SU-DHL-6 (cell line): ENCODE measurements at regions not wholly inside any gene's neighbourhood (a gene's known extent, or its start where the extent isn't known, plus 50 kb on each side); places are given as distances from the start of the nearest gene placed in this dataset.

Experiments used
- H2AFZ ChIP-seq: fragments of 200-600 bp; sonication (generic); 2 replicates; pipeline ENCODE4 v1.6.1; 2014; ENCODE audit warnings: low read depth, mild to moderate bottlenecking, moderate library complexity, mixed read lengths, antibody characterized with exemption, low read length; ENCODE audit not compliant: severe bottlenecking
- H3F3A ChIP-seq: fragments of 200-600 bp; shearing (Covaris generic); 2 replicates; pipeline ENCODE4 v1.6.0; 2016; ENCODE audit warnings: antibody characterized with exemption, mild to moderate bottlenecking; ENCODE audit not compliant: insufficient read depth
- H3K27ac ChIP-seq: fragments of 200-600 bp; sonication (generic); 2 replicates; pipeline ENCODE4 v1.5.1; 2016; ENCODE audit warnings: low read depth, mild to moderate bottlenecking, low read length, moderate library complexity, mixed read lengths
- H3K27me3 ChIP-seq: fragments of 200-600 bp; sonication (generic), shearing (Covaris generic); 2 replicates; pipeline ENCODE4 v1.6.0; 2014; ENCODE audit warnings: mild to moderate bottlenecking, low read length
- H3K36me3 ChIP-seq: fragments of 200-600 bp; sonication (generic); 2 replicates; pipeline ENCODE4 v1.6.1; 2014; ENCODE audit warnings: mild to moderate bottlenecking, low read length, mixed read lengths
- H3K4me2 ChIP-seq: fragments of 300-600, 200-600 bp; shearing (Covaris generic), sonication (generic); 2 replicates; pipeline ENCODE4 v1.6.0; 2014; ENCODE audit warnings: low read length, low read depth, mild to moderate bottlenecking; ENCODE audit not compliant: poor library complexity, severe bottlenecking
- H3K4me3 ChIP-seq: fragments of 200-600 bp; sonication (generic); 2 replicates; pipeline ENCODE4 v1.5.1; 2014; ENCODE audit warnings: antibody characterized with exemption, low read length, mild to moderate bottlenecking, mixed read lengths; ENCODE audit not compliant: insufficient read depth, poor library complexity, severe bottlenecking
- H3K79me2 ChIP-seq: fragments of 200-600 bp; sonication (generic); 2 replicates; pipeline ENCODE4 v1.6.1; 2014; ENCODE audit warnings: mild to moderate bottlenecking, low read length, moderate library complexity; ENCODE audit not compliant: insufficient read depth
- H3K9ac ChIP-seq: fragments of 200-600 bp; sonication (generic); 2 replicates; pipeline ENCODE4 v1.7.0; 2014; ENCODE audit warnings: mild to moderate bottlenecking, low read length
- H3K9me2 ChIP-seq: fragments of 200-600 bp; sonication (generic); replicated peaks from 2 replicates; pipeline ENCODE4 v1.6.1; 2014; ENCODE audit warnings: low read length; ENCODE audit not compliant: insufficient read depth
- H3K9me3 ChIP-seq: fragments of 200-600 bp; sonication (generic); 2 replicates; pipeline ENCODE4 v1.6.1; 2014; ENCODE audit warnings: low read length, mixed read lengths; ENCODE audit not compliant: insufficient read depth
- H4K20me1 ChIP-seq: fragments of 200-600 bp; sonication (generic); 2 replicates; pipeline ENCODE4 v1.6.1; 2014; ENCODE audit warnings: low read depth, mild to moderate bottlenecking, antibody characterized with exemption, low read length, moderate library complexity, mixed read lengths
- EZH2phosphoT487 ChIP-seq: fragments of 200-600 bp; sonication (generic), shearing (Covaris generic); conservative IDR thresholded peaks from 2 replicates; pipeline ENCODE4 v1.6.1; 2018; ENCODE audit warnings: mild to moderate bottlenecking, antibody characterized with exemption, low read length, moderate library complexity, mixed read lengths
- TF ChIP-seq, protein P1 (sequence below): fragments of 200-600 bp; sonication (generic); IDR thresholded peaks from one replicate; pipeline ENCODE4 v1.5.1; 2017; ENCODE audit warnings: antibody characterized with exemption, mild to moderate bottlenecking, low read length, moderate library complexity; ENCODE audit not compliant: insufficient read depth, poor library complexity, severe bottlenecking

DNA sequence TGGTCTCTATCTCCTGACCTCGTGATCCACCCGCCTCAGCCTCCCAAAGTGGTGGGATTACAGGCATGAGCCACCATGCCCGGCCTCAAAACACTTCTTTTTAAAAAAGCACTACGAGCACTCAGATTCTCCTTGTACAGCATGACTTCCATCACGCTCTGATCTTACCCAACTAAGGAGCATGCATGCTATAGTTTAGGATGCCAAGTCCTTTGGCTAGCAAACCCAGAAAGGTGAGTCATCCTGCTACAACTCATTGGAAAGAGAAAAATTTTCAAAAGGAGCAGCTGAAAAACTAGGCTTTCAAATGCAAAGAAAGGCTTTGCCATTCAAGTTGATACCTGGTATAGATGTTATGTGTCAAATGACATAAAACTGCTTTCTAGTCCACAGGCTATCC is 70.3 kb upstream of the PRICKLE2 start:
- no peak overlapping the region for H3K4me3 ChIP-seq
- no peak overlapping the region for H2AFZ ChIP-seq
- no peaks in the 10 kb centered on the region for H4K20me1 ChIP-seq
- no peaks in the 10 kb centered on the region for H3F3A ChIP-seq
- no peaks in the 10 kb centered on the region for H3K36me3 ChIP-seq
- no peak for TF ChIP-seq EZH2phosphoT487
- TF ChIP-seq, protein P1, sequence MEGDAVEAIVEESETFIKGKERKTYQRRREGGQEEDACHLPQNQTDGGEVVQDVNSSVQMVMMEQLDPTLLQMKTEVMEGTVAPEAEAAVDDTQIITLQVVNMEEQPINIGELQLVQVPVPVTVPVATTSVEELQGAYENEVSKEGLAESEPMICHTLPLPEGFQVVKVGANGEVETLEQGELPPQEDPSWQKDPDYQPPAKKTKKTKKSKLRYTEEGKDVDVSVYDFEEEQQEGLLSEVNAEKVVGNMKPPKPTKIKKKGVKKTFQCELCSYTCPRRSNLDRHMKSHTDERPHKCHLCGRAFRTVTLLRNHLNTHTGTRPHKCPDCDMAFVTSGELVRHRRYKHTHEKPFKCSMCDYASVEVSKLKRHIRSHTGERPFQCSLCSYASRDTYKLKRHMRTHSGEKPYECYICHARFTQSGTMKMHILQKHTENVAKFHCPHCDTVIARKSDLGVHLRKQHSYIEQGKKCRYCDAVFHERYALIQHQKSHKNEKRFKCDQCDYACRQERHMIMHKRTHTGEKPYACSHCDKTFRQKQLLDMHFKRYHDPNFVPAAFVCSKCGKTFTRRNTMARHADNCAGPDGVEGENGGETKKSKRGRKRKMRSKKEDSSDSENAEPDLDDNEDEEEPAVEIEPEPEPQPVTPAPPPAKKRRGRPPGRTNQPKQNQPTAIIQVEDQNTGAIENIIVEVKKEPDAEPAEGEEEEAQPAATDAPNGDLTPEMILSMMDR = no peak
- no peak overlapping the region for H3K27ac ChIP-seq
- no peak overlapping the region for H3K9ac ChIP-seq
- no peaks in the 10 kb centered on the region for H3K9me3 ChIP-seq
- H3K9me2 ChIP-seq = no peaks in the 10 kb centered on the region
- no peak overlapping the region for H3K4me2 ChIP-seq
- H3K79me2 ChIP-seq = no peaks in the 10 kb centered on the region
- H3K27me3 ChIP-seq = no peaks in the 10 kb centered on the region

DNA sequence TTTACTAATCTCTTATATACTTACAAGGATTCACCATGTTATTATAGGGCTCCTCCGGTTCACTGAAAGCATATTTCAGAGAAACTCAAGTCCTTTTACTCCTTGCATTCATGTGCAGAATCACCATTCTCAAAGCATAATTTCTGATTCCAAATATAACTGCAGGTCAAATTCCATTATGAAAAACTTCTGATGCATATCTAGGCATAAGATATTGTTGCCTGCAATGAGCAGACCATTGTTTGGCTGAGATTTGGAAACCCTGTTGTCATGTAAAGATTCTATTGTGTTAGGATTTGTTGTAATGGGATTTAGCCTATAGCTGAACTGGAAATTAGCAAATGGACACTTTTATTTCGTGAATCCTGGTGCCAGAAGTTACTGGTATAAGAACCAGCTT is 69.5 kb upstream of the PRICKLE2 start:
- H3K9me2 ChIP-seq = no peaks in the 10 kb centered on the region
- no peaks in the 10 kb centered on the region for H3F3A ChIP-seq
- no peaks in the 10 kb centered on the region for H3K27me3 ChIP-seq
- H3K36me3 ChIP-seq = no peaks in the 10 kb centered on the region
- no peaks in the 10 kb centered on the region for H4K20me1 ChIP-seq
- no peak for TF ChIP-seq EZH2phosphoT487
- TF ChIP-seq, protein P1 = no peak
- no peak overlapping the region for H3K9ac ChIP-seq
- no peak overlapping the region for H2AFZ ChIP-seq
- H3K9me3 ChIP-seq = no peaks in the 10 kb centered on the region
- no peak overlapping the region for H3K4me3 ChIP-seq
- H3K27ac ChIP-seq = no peak overlapping the region
- H3K79me2 ChIP-seq = no peaks in the 10 kb centered on the region
- H3K4me2 ChIP-seq = no peak overlapping the region

DNA sequence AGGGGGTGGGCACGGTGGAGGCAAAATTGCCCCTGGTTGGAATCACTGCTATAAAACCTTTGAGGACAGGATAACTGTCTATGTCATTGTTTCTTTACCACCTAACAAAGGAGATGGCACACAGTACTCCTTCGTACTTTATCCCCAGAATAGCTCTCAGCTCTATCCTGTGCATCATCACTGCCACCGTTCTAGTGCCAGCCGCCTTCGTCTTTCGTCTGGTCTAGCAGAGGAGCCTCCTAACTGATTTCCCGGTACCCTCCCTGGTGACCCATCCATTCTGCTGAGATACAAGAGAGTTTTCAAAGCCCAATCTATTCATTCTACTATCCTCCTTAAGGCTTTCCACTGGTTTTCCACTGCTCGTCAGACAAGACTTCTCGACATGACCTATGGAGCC is 67.9 kb upstream of the PRICKLE2 start:
- no peak overlapping the region for H3K4me2 ChIP-seq
- no peak overlapping the region for H2AFZ ChIP-seq
- H3K4me3 ChIP-seq = no peak overlapping the region
- H3K9me2 ChIP-seq = no peaks in the 10 kb centered on the region
- no peaks in the 10 kb centered on the region for H3F3A ChIP-seq
- H3K79me2 ChIP-seq = no peaks in the 10 kb centered on the region
- no peak overlapping the region for H3K9ac ChIP-seq
- TF ChIP-seq, protein P1 = no peak
- no peak for TF ChIP-seq EZH2phosphoT487
- H3K9me3 ChIP-seq = no peaks in the 10 kb centered on the region
- H3K27ac ChIP-seq = no peak overlapping the region
- H3K27me3 ChIP-seq = no peaks in the 10 kb centered on the region
- H3K36me3 ChIP-seq = no peaks in the 10 kb centered on the region
- no peaks in the 10 kb centered on the region for H4K20me1 ChIP-seq

DNA sequence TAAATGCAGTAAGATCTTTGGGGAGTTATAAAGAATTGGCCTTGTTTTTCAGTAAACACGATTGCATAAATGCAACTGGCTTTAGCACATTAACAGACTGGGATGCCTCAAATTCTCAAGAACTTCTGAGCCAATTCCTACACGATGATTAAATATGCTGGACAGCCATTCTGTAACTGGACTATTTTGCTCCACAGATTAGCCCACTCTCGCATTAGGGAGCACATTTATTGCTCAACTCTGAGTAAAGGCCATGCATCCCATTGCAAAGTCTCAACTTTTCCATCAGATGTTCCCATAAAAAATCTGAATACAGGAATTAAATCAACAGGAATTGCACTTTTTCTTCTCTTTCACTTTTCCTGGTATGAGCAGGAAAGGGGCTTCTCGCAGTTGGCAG is 66.7 kb upstream of the PRICKLE2 start:
- no peaks in the 10 kb centered on the region for H3K36me3 ChIP-seq
- H3K4me2 ChIP-seq = no peak overlapping the region
- no peaks in the 10 kb centered on the region for H3K79me2 ChIP-seq
- no peaks in the 10 kb centered on the region for H3K9me3 ChIP-seq
- H3K9ac ChIP-seq = no peak overlapping the region
- no peak overlapping the region for H3K27ac ChIP-seq
- no peak overlapping the region for H2AFZ ChIP-seq
- H3F3A ChIP-seq = no peaks in the 10 kb centered on the region
- H3K9me2 ChIP-seq = no peaks in the 10 kb centered on the region
- H3K27me3 ChIP-seq = no peaks in the 10 kb centered on the region
- TF ChIP-seq, protein P1 = no peak
- TF ChIP-seq EZH2phosphoT487 = no peak
- H4K20me1 ChIP-seq = no peaks in the 10 kb centered on the region
- H3K4me3 ChIP-seq = no peak overlapping the region
